HG02571 (cell line): ENCODE measurements at regions not wholly inside any gene's neighbourhood (a gene's known extent, or its start where the extent isn't known, plus 50 kb on each side); places are given as distances from the start of the nearest gene placed in this dataset.
"Not testable (repeated sequence)": the region's sequence is repeated elsewhere in the genome, so short reads cannot be mapped to it uniquely, and the experiment has no call there.

Experiments used
- ATAC-seq: cut with Tn5 transposase; IDR thresholded peaks from one replicate; pipeline ENCODE4 v1.9.1; 2021; ENCODE audit warnings: mild to moderate bottlenecking, moderate library complexity; ENCODE audit not compliant: unreplicated experiment

- no peak for ATAC-seq
Observed at GRCh38 chr6:119536666-119537065, 187.1 kb upstream of the MAN1A1 start.

GRCh38 chr6:119535332-119535731 lies 185.8 kb upstream of the MAN1A1 start:
- ATAC-seq: peak; percentile 36

GRCh38 chr6:119533603-119534279 lies 184.2 kb upstream of the MAN1A1 start:
- ATAC-seq: peak; percentile 57

GRCh38 chr6:119527231-119527578 lies 177.6 kb upstream of the MAN1A1 start:
- no peak for ATAC-seq

DNA sequence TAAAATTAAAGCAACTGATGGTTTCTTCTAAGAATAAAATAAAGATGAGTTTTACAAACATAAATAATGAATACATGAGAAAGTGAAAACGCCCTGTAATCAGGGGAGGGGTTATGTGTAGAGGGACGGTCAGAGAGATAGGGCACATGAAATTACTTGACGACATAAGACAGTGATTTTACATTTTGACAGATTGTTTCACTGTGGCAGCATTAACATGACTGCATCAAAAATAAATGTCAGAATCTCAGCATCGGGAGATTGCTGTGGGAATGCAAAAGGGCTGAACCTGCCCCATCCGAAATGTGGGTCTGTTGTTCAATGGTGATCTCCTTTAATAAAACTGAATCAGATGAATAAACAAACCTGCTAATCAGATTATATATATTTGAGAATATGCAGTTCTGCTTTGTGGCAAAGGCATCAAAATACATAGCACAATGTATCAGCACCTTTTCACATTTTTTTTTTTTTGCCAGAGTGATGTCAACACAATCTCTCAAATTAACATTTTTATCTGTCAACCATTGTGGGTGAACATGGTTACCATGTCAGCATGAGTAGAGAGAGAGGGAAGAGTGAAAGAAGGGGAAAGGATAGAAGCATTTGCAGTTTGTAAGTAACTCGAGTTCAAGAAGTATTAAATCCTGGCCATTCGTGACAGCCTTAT lies 177.1 kb upstream of the MAN1A1 start:
- no peak for ATAC-seq

DNA sequence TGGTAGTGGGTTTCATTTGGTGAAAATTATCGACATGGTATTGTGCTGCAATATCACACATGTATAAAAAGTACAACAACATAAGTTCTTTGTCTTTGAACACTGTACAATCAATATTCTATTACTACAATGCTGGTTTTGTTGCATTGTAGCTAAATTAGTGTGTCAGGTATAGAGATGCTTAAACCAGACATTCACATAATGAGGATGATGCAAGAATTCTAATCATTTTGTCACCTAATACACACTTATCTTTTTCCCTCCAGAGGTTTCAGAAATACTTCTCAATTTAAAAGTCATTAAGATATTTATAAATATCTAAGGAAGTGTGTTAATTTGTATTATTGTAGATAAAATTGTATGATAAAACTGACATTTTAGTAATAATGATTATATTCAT lies 174.8 kb upstream of the MAN1A1 start:
- no peak for ATAC-seq

GRCh38 chr6:119523556-119523955 lies 174.0 kb upstream of the MAN1A1 start:
- ATAC-seq: no peak

- no peak for ATAC-seq
Observed at GRCh38 chr6:119521251-119521650, 171.7 kb upstream of the MAN1A1 start.

DNA sequence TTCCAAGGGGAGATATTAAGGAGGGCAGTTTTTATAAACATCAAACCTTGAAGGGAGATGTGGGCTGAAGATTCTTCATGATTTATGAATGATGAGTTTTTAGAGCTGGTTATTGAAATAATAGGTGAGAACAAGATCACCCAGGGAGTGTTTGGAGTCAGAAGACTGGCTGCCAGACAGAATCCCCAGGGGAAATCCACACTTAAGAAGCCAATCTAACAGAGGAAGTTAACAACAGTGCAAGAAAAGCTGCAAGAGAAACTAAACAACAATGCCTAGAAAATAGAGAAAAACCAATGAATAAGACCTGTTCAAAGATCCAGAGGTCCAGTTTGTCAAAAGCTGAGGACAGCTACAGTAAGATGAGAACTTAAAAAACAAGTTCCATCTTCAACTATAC lies 167.9 kb upstream of the MAN1A1 start:
- no peak for ATAC-seq

DNA sequence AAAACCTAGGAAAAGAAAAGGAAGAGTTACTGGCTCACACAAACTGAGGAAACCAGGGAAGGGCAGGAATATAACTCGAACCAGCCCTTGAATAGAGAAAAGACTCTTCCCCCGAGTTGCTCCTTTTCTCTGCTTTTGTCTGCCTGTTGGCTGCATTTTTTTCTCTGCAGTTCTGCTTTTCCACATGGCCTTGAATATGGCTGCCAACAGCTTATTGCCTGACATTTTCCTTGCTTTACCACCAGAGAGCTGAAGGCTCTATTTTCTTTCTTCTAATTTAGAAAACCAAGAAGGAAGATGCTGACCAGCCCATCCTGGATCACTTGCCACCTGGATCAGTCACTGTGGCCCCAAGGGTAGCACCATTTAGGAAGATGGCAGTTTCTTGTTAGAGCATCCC lies 164.8 kb upstream of the MAN1A1 start:
- ATAC-seq: no peak

DNA sequence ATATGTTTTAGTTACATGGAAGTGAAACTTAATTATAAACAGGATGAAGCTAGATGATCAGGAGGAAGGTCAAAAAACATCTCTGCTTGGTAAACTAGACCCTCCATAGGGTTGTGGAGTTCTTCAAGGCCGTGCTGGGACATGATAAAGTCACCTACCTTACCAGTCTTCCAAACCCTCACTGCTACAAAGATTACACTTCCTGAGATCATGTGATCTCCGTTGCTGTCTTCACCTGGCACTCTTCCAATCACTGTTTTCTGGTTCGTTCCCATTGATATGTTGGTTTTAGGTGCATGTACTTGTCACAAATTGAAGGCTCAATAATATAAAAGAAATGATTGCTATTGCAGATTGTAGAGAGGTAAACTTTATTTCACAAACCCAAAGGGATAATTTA lies 161.5 kb upstream of the MAN1A1 start:
- ATAC-seq: no peak

- ATAC-seq: no peak
Observed at GRCh38 chr6:119510246-119510645, 160.7 kb upstream of the MAN1A1 start.

GRCh38 chr6:119506631-119507174 lies 157.1 kb upstream of the MAN1A1 start:
- ATAC-seq: no peak

- ATAC-seq: peak; percentile 78
Observed at GRCh38 chr6:119501798-119502483, 152.4 kb upstream of the MAN1A1 start.

DNA sequence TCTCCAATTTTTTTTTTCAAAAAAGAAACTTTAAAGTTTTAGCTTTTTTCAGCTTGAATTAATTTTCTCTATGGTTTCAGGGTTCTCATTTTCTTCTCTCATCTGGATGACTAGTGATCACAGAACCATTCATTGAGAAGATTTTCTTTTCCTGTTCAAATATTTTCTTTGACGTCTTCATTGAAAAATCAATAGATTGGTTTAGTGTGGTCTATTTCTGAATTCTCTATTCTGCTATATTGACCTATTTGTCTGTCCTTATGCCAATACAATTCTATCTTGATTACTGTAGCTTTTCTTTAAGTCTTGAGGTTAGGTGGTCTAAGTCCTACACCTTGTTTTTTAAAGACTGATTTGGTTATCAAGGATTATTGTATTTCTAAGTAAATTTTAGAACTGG lies 150.2 kb upstream of the MAN1A1 start:
- ATAC-seq: no peak

GRCh38 chr6:119497988-119498727 lies 148.6 kb upstream of the MAN1A1 start:
- no peak for ATAC-seq

GRCh38 chr6:119495230-119495683 lies 145.7 kb upstream of the MAN1A1 start:
- ATAC-seq: no peak

DNA sequence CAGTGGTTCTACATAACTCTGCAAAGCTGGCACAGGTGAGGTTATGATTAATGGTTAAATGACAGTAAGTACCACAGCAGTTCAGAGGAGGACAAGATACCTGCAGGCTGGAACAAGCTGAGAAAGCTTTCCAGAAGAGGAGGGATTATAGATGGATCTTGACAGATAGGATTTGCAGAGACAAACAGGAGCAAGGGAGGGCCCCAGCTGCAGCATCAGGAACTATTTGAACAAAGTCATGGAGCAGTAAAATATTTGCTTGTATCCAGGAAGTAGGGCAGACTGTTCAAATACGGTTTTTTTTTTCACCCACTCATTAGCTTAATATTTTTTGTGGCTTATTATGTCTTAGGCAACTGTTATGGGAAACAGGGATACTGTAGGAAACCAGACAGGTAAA lies 144.4 kb upstream of the MAN1A1 start:
- no peak for ATAC-seq

GRCh38 chr6:119491112-119491511 lies 141.6 kb upstream of the MAN1A1 start:
- not testable (repeated sequence) for ATAC-seq

DNA sequence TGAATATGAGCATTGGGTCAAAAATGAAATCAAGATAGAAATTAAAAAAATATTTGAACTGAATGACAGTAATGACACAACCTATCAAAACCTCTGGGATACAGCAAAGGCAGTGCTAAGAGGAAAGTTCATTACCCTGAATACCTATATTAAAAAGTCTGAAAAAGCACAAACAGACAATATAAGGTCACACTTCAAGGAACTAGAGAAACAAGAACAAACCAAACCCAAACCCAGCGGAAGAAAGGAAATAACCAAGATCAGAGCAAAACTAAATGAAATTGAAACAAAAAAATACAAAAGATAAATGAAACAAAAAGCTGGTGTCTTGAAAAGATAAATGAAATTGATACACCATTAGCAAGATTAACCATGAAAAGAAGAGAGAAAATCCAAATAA lies 140.5 kb upstream of the MAN1A1 start:
- ATAC-seq: not testable (repeated sequence)

DNA sequence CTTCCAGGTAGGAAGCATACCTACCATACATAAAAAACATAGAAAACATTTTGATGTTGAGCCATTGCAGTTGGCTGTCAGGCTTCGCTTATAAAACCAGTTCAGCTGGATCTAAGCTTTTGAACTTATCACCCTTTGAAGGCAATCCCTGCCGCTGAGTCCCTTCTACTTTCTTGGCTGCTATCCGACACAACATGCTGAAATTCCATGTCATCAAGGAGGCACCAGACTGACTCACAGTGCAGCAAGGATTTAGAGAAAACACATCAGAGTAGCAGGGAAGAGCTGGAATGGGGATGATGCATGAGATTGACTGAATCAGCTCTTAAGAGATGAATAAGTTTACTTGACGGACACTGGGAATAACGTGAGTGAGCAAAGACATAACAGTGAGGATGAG lies 135.0 kb upstream of the MAN1A1 start:
- no peak for ATAC-seq
